ENCODE measurements at regions not wholly inside any gene's neighbourhood (a gene's known extent, or its start where the extent isn't known, plus 50 kb on each side); places are given as distances from the start of the nearest gene placed in this dataset.

DNA sequence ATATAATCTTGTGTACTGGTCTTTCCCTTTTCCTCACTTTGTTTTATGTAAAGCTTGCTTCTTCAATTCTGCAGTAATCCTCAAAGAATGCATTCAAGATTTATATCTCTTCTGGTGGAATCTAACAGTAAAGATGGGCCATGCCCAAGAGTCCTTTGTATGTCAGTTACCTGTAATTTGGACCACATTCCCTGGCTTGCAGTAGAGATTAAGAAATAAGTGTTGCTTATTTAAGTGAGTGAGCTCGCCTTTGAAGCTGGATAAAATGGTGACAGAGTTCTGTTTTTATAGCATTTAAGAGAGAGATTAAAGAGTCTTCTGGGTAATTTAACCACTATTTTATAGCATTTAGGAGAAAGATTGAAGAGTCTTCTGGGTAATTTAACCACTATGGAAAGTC is 262.1 kb upstream of the ATP2B1 start:
- Mint-ChIP-seq H3K4me3 (no peak overlapping the region), H3K9me3 (peaks cover 3% of the 10 kb centered on the region), H3K4me1 (peaks cover 10% of the 10 kb centered on the region), H3K36me3 (ENCODE audit: low read depth) (no peaks in the 10 kb centered on the region), H3K27me3 (ENCODE audit: low read depth, poor library complexity) (no peaks in the 10 kb centered on the region), H3K27ac (no peak overlapping the region)
- no peak for DNase-seq
- TF ChIP-seq, protein P1, sequence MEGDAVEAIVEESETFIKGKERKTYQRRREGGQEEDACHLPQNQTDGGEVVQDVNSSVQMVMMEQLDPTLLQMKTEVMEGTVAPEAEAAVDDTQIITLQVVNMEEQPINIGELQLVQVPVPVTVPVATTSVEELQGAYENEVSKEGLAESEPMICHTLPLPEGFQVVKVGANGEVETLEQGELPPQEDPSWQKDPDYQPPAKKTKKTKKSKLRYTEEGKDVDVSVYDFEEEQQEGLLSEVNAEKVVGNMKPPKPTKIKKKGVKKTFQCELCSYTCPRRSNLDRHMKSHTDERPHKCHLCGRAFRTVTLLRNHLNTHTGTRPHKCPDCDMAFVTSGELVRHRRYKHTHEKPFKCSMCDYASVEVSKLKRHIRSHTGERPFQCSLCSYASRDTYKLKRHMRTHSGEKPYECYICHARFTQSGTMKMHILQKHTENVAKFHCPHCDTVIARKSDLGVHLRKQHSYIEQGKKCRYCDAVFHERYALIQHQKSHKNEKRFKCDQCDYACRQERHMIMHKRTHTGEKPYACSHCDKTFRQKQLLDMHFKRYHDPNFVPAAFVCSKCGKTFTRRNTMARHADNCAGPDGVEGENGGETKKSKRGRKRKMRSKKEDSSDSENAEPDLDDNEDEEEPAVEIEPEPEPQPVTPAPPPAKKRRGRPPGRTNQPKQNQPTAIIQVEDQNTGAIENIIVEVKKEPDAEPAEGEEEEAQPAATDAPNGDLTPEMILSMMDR (IDR thresholded peaks at IDR 0.05), result no peak

DNA sequence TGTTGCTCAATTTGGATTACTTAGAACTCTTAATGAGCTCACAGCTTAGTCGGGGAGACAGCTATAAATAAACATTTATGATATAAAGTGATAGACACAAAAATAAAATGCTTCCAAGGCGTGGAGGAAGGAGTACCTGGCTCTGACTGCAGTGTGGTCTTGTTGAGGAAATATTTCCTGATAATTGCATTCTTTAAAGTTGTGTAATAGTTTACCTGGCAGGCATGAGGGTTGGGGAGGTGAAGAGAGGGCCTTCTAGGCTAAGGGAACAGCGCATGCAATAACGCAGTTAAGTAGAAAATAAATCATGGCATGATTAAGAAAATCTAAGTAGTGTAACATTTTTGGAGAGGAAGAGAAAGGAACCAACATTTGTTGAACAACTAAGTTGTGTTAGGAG is 260.5 kb upstream of the ATP2B1 start:
- Mint-ChIP-seq H3K27me3 (ENCODE audit: low read depth, poor library complexity) (no peaks in the 10 kb centered on the region), H3K4me3 (no peak overlapping the region), H3K27ac (no peak overlapping the region), H3K36me3 (ENCODE audit: low read depth) (no peaks in the 10 kb centered on the region), H3K9me3 (peaks cover 3% of the 10 kb centered on the region), H3K4me1 (peaks cover 5% of the 10 kb centered on the region)
- TF ChIP-seq, protein P1 (IDR thresholded peaks at IDR 0.05), result no peak
- DNase-seq, result no peak

DNA sequence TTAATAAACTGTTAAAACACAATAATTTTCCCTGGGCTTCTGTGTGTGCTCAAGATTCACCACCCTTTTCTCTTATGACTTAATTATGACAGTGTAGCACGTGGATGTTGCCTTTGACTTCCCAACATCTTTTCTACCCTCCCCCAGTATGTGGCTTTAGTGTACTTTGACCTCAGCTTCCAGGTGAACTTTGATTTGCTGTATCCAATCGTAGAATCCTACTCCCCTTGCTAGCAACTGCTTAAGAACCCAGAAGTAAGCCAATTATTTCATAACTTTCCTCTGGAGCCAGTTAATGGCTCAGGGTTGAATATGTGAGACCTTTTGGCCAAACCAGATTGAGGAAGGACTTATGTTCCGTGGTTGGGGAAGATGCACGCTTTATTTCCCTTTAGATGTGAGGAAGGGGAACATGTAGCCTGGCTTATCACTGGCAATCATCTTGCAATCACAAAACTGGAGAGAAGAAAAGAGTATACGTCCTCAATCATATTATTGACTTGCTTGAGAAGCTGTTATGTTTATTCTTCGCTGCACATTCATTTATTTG is 259.6 kb upstream of the ATP2B1 start:
- Mint-ChIP-seq H3K4me1 (peaks cover 5% of the 10 kb centered on the region), H3K36me3 (ENCODE audit: low read depth) (no peaks in the 10 kb centered on the region), H3K27ac (no peak overlapping the region), H3K9me3 (peaks cover 3% of the 10 kb centered on the region), H3K27me3 (ENCODE audit: low read depth, poor library complexity) (no peaks in the 10 kb centered on the region), H3K4me3 (no peak overlapping the region)
- no peak for DNase-seq
- TF ChIP-seq, protein P1 (IDR thresholded peaks at IDR 0.05), result no peak

DNA sequence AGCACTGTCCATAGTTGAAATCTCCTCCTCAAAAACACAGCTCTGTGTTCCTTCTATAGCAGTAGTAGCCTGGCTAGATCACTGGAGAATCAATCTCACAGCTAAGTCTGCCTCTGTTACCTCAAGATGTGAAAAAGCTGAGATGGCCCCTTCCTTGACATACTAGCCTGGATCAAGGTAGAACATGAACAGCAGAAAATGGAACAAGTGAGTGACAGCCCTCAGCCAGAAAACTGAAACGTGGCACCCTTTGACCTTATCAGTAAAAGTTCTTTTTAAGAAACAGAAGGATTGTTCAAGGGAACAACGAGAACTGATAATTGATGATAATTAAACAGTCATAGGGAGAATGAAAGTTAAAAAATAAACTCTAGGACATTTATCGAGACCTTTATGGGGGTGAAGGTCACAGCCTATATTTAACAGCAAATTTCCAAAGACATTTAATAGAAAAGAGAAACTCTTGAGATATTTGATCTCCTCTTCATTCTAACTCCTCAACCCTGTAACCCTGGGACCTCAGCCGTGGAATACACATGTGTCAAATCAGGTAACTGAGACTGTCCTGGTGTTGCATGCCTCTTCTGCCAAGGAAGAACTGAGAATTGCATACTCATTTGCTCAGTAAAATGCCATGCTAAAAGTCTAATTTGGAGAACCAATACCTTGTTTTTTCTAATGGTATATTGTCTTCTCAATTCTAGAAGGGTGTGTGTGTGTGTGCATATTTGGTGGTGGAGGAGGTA is 258.0 kb upstream of the ATP2B1 start:
- H3K4me1 Mint-ChIP-seq, result peaks cover 5% of the 10 kb centered on the region
- peaks cover 3% of the 10 kb centered on the region for H3K9me3 Mint-ChIP-seq
- no peak overlapping the region for H3K4me3 Mint-ChIP-seq
- no peak for DNase-seq
- H3K36me3 Mint-ChIP-seq (ENCODE audit: low read depth), result no peaks in the 10 kb centered on the region
- H3K27me3 Mint-ChIP-seq (ENCODE audit: low read depth, poor library complexity), result no peaks in the 10 kb centered on the region
- TF ChIP-seq, protein P1 (IDR thresholded peaks at IDR 0.05), result no peak
- no peak overlapping the region for H3K27ac Mint-ChIP-seq

DNA sequence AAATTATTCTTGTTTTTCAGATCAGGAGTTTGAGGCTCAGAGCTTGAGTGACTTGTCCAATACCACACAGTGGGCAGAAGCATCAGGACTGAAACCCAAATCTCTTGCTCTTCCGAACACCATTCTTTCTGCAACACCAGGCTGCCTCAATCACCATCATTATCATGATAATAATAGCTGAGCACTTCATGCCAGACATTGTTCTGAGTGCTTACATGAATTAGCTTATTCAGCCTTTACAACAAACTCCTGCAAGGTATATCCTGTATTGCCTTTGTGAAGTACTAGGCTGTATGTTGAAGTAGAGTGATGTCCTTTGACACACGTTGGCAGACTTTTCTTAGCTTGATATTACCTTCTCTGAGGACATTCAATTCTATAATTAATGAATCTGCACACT is 257.4 kb upstream of the ATP2B1 start:
- H3K4me1 Mint-ChIP-seq, result peaks cover 5% of the 10 kb centered on the region
- no peak overlapping the region for H3K4me3 Mint-ChIP-seq
- DNase-seq, result no peak
- H3K27me3 Mint-ChIP-seq (ENCODE audit: low read depth, poor library complexity), result peaks cover 3% of the 10 kb centered on the region
- H3K36me3 Mint-ChIP-seq (ENCODE audit: low read depth), result no peaks in the 10 kb centered on the region
- TF ChIP-seq, protein P1 (IDR thresholded peaks at IDR 0.05), result no peak
- no peak overlapping the region for H3K27ac Mint-ChIP-seq
- H3K9me3 Mint-ChIP-seq, result peaks cover 3% of the 10 kb centered on the region

DNA sequence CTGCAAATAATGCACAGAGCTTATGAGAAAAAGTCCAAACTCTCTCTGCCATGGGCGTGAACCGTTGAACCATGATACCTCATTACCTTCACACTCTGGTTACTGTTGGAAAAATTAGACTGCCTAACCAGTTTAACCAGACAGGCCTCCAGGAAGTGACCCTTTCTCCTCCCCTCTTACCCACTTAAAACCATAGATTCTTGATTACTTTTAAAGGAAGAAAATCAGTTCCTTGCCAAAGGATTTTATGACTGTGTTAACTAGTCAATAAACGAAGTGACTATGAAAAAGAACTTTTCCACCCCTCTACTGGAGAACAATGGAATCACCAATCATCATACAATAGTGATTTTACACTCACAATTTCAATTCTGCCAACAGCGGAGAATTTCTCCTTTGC is 254.0 kb upstream of the ATP2B1 start:
- TF ChIP-seq, protein P1 (IDR thresholded peaks at IDR 0.05), result peak; percentile 8
- no peak for DNase-seq
- Mint-ChIP-seq H3K27ac (no peak overlapping the region), H3K27me3 (ENCODE audit: low read depth, poor library complexity) (peaks cover 3% of the 10 kb centered on the region), H3K36me3 (ENCODE audit: low read depth) (no peaks in the 10 kb centered on the region), H3K4me1 (no peaks in the 10 kb centered on the region), H3K9me3 (no peaks in the 10 kb centered on the region), H3K4me3 (no peak overlapping the region)

Data from nephron progenitor cell (in vitro differentiated cells).